Tibial artery (tissue), 4 donors: ENCODE measurements at regions not wholly inside any gene's neighbourhood (a gene's known extent, or its start where the extent isn't known, plus 50 kb on each side); places are given as distances from the start of the nearest gene placed in this dataset.

Experiments
- DNase-seq, 2 donors: peaks; one replicate each; pipeline ENCODE4 v3.0.0-alpha.2; 2019
- H3K27ac ChIP-seq, 2 donors: fragments of 200-600 bp; sonication (generic) in 1 of 2; 1 replicate in 1 of 2; 2 replicates in 1 of 2; pipeline ENCODE4 v1.5.1; 2018 to 2019; ENCODE audit warnings: mild to moderate bottlenecking in 1 of 2
- H3K27me3 ChIP-seq, 2 donors: fragments of 200-600 bp; sonication (generic) in 1 of 2; one replicate each; pipeline versions ENCODE4 v1.5.1 to v1.6.0; 2016 to 2019
- H3K36me3 ChIP-seq, 3 donors: fragments of 200-600 bp; sonication (generic) in 2 of 3; one replicate each; pipeline ENCODE4 v1.5.1; 2016 to 2019; ENCODE audit warnings: mild to moderate bottlenecking in 2 of 3
- H3K4me1 ChIP-seq, 4 donors: fragments of 200-600 bp; sonication (generic) in 2 of 4; 1 replicate in 3 of 4; 2 replicates in 1 of 4; pipeline ENCODE4 v1.5.1; 2016 to 2019
- H3K4me3 ChIP-seq, 2 donors: fragments of 200-600 bp; sonication (generic) in 1 of 2; 1 replicate in 1 of 2; 2 replicates in 1 of 2; pipeline ENCODE4 v1.5.1; 2018 to 2019; ENCODE audit warnings: mild to moderate bottlenecking in 2 of 2
- H3K9me3 ChIP-seq, 3 donors: fragments of 200-600 bp; sonication (generic) in 1 of 3; one replicate each; pipeline ENCODE4 v1.5.1; 2016 to 2019
- CTCF ChIP-seq, 2 experiments: fragments of 200-600 bp in 1 of 2; fragments of 450-650 bp in 1 of 2; IDR thresholded peaks; one replicate each; pipeline ENCODE4 v1.5.1; 2017 to 2019; ENCODE audit warnings: antibody characterized with exemption in 2 of 2, mild to moderate bottlenecking in 1 of 2, moderate library complexity in 1 of 2
- intact Hi-C: fragments of 100-400 bp; cut with DNase I; formaldehyde crosslinking; loops from one replicate; pipeline ENCODE4 v1.15.0; 2023; ENCODE audit warnings: low total_unique reads

- TF ChIP-seq CTCF (IDR thresholded peaks at IDR 0.05) = no peak
- Histone ChIP-seq H3K9me3 (no peaks in the 10 kb centered on the region), H3K27me3 (no peaks in the 10 kb centered on the region), H3K27ac (no peak overlapping the region), H3K36me3 (no peaks in the 10 kb centered on the region), H3K4me1 (no peaks in the 10 kb centered on the region), H3K4me3 (no peak overlapping the region)
- no peak for DNase-seq
- intact Hi-C loops = no loop called here
Observed at GRCh38 chr5:84816746-84817547, 432.3 kb upstream of the EDIL3 start.

GRCh38 chr5:84816160-84816559 is 431.5 kb upstream of the EDIL3 start:
- Histone ChIP-seq H3K36me3 (no peaks in the 10 kb centered on the region), H3K4me3 (no peak overlapping the region), H3K27ac (no peak overlapping the region), H3K9me3 (no peaks in the 10 kb centered on the region), H3K4me1 (no peaks in the 10 kb centered on the region), H3K27me3 (no peaks in the 10 kb centered on the region)
- intact Hi-C loops = no loop called here
- TF ChIP-seq CTCF (IDR thresholded peaks at IDR 0.05) = no peak
- no peak for DNase-seq

- Histone ChIP-seq H3K9me3 (no peaks in the 10 kb centered on the region), H3K27ac (no peak overlapping the region), H3K36me3 (no peaks in the 10 kb centered on the region), H3K27me3 (no peaks in the 10 kb centered on the region), H3K4me3 (no peak overlapping the region), H3K4me1 (no peaks in the 10 kb centered on the region)
- intact Hi-C loops = no loop called here
- TF ChIP-seq CTCF (IDR thresholded peaks at IDR 0.05) = no peak
- no peak for DNase-seq
Observed at GRCh38 chr5:84805473-84805872, 420.8 kb upstream of the EDIL3 start.

GRCh38 chr5:84796399-84796798 is 411.7 kb upstream of the EDIL3 start:
- Histone ChIP-seq H3K9me3 (no peaks in the 10 kb centered on the region), H3K4me1 (no peaks in the 10 kb centered on the region), H3K36me3 (no peaks in the 10 kb centered on the region), H3K27me3 (no peaks in the 10 kb centered on the region), H3K4me3 (no peak overlapping the region), H3K27ac (no peak overlapping the region)
- TF ChIP-seq CTCF (IDR thresholded peaks at IDR 0.05) = no peak
- intact Hi-C loops = no loop called here
- no peak for DNase-seq

- TF ChIP-seq CTCF (IDR thresholded peaks at IDR 0.05) = no peak
- no peak overlapping the region for H3K4me3 ChIP-seq
- no peak for DNase-seq
- no peaks in the 10 kb centered on the region for H3K9me3 ChIP-seq
- no peaks in the 10 kb centered on the region for H3K36me3 ChIP-seq
- intact Hi-C loops = no loop called here
- H3K4me1 ChIP-seq = no peaks in the 10 kb centered on the region
- no peak overlapping the region for H3K27ac ChIP-seq
- H3K27me3 ChIP-seq = no peaks in the 10 kb centered on the region
Observed at GRCh38 chr5:84794486-84795035, 409.9 kb upstream of the EDIL3 start.
